ENCODE measurements at regions not wholly inside any gene's neighbourhood (a gene's known extent, or its start where the extent isn't known, plus 50 kb on each side); places are given as distances from the start of the nearest gene placed in this dataset.
"Not testable (repeated sequence)": the region's sequence is repeated elsewhere in the genome, so short reads cannot be mapped to it uniquely, and the experiment has no call there.

GRCh38 chr9:7436754-7437153 lies 362.8 kb downstream of the DMAC1 start:
- Histone ChIP-seq H3K9me3 (ENCODE audit: insufficient read depth, low read length) (no peaks in the 10 kb centered on the region), H3K27me3 (ENCODE audit: low read depth, low read length) (no peaks in the 10 kb centered on the region), H3K9ac (ENCODE audit: low read length) (no peak overlapping the region), H2AFZ (ENCODE audit: low read depth, low read length) (no peak overlapping the region), H4K20me1 (ENCODE audit: insufficient read depth, low read length) (no peaks in the 10 kb centered on the region), H3K27ac (ENCODE audit: low read length) (no peak overlapping the region), H3K79me2 (ENCODE audit: low read length) (no peaks in the 10 kb centered on the region), H3K36me3 (replicated peaks; ENCODE audit: low read depth, low read length) (no peaks in the 10 kb centered on the region), H3K4me2 (ENCODE audit: low read length) (no peak overlapping the region), H3K4me1 (ENCODE audit: low read length) (no peaks in the 10 kb centered on the region), H3K4me3 (ENCODE audit: low read length) (no peak overlapping the region)
- TF ChIP-seq EZH2phosphoT487 (IDR thresholded peaks at IDR 0.05; ENCODE audit: low read depth) (no peak), CTCF (IDR thresholded peaks at IDR 0.05; ENCODE audit: low read depth, low read length) (no peak)

- no peaks in the 10 kb centered on the region for H3K36me3 ChIP-seq (replicated peaks; ENCODE audit: low read depth, low read length)
- H3K9me3 ChIP-seq (ENCODE audit: insufficient read depth, low read length): no peaks in the 10 kb centered on the region
- H4K20me1 ChIP-seq (ENCODE audit: insufficient read depth, low read length): no peaks in the 10 kb centered on the region
- no peak overlapping the region for H2AFZ ChIP-seq (ENCODE audit: low read depth, low read length)
- H3K4me1 ChIP-seq (ENCODE audit: low read length): no peaks in the 10 kb centered on the region
- H3K4me2 ChIP-seq (ENCODE audit: low read length): no peak overlapping the region
- no peaks in the 10 kb centered on the region for H3K79me2 ChIP-seq (ENCODE audit: low read length)
- H3K27ac ChIP-seq (ENCODE audit: low read length): no peak overlapping the region
- H3K9ac ChIP-seq (ENCODE audit: low read length): no peak overlapping the region
- TF ChIP-seq EZH2phosphoT487 (IDR thresholded peaks at IDR 0.05; ENCODE audit: low read depth): no peak
- H3K27me3 ChIP-seq (ENCODE audit: low read depth, low read length): no peaks in the 10 kb centered on the region
- no peak overlapping the region for H3K4me3 ChIP-seq (ENCODE audit: low read length)
These were observed 365.9 kb downstream of the DMAC1 start for GRCh38 chr9:7433508-7434292.

GRCh38 chr9:7432989-7433388 lies 366.6 kb downstream of the DMAC1 start:
- Histone ChIP-seq H3K79me2 (ENCODE audit: low read length) (no peaks in the 10 kb centered on the region), H3K9ac (ENCODE audit: low read length) (no peak overlapping the region), H3K27ac (ENCODE audit: low read length) (no peak overlapping the region), H3K9me3 (ENCODE audit: insufficient read depth, low read length) (no peaks in the 10 kb centered on the region), H2AFZ (ENCODE audit: low read depth, low read length) (no peak overlapping the region), H3K4me2 (ENCODE audit: low read length) (no peak overlapping the region), H4K20me1 (ENCODE audit: insufficient read depth, low read length) (no peaks in the 10 kb centered on the region), H3K4me3 (ENCODE audit: low read length) (no peak overlapping the region), H3K4me1 (ENCODE audit: low read length) (no peaks in the 10 kb centered on the region), H3K27me3 (ENCODE audit: low read depth, low read length) (no peaks in the 10 kb centered on the region), H3K36me3 (replicated peaks; ENCODE audit: low read depth, low read length) (no peaks in the 10 kb centered on the region)
- TF ChIP-seq EZH2phosphoT487 (IDR thresholded peaks at IDR 0.05; ENCODE audit: low read depth): no peak
- TF ChIP-seq CTCF (IDR thresholded peaks at IDR 0.05; ENCODE audit: low read depth, low read length): no peak

GRCh38 chr9:7417397-7417796 lies 382.2 kb downstream of the DMAC1 start:
- not testable (repeated sequence) for H3K4me1 ChIP-seq (ENCODE audit: low read length); H3K9me3 ChIP-seq (ENCODE audit: insufficient read depth, low read length); H4K20me1 ChIP-seq (ENCODE audit: insufficient read depth, low read length); H3K36me3 ChIP-seq (replicated peaks; ENCODE audit: low read depth, low read length); H3K4me3 ChIP-seq (ENCODE audit: low read length); H2AFZ ChIP-seq (ENCODE audit: low read depth, low read length); H3K79me2 ChIP-seq (ENCODE audit: low read length); H3K9ac ChIP-seq (ENCODE audit: low read length); H3K27ac ChIP-seq (ENCODE audit: low read length); H3K4me2 ChIP-seq (ENCODE audit: low read length)
- H3K27me3 ChIP-seq (ENCODE audit: low read depth, low read length): peaks cover 16% of the 10 kb centered on the region

- H3K9ac ChIP-seq (ENCODE audit: low read length): no peak overlapping the region
- H3K36me3 ChIP-seq (replicated peaks; ENCODE audit: low read depth, low read length): no peaks in the 10 kb centered on the region
- no peak overlapping the region for H2AFZ ChIP-seq (ENCODE audit: low read depth, low read length)
- H3K4me1 ChIP-seq (ENCODE audit: low read length): no peaks in the 10 kb centered on the region
- H3K79me2 ChIP-seq (ENCODE audit: low read length): no peaks in the 10 kb centered on the region
- peaks cover 22% of the 10 kb centered on the region for H3K27me3 ChIP-seq (ENCODE audit: low read depth, low read length)
- H3K4me2 ChIP-seq (ENCODE audit: low read length): no peak overlapping the region
- no peaks in the 10 kb centered on the region for H4K20me1 ChIP-seq (ENCODE audit: insufficient read depth, low read length)
- no peak overlapping the region for H3K4me3 ChIP-seq (ENCODE audit: low read length)
- H3K27ac ChIP-seq (ENCODE audit: low read length): no peak overlapping the region
- H3K9me3 ChIP-seq (ENCODE audit: insufficient read depth, low read length): no peaks in the 10 kb centered on the region
- TF ChIP-seq EZH2phosphoT487 (IDR thresholded peaks at IDR 0.05; ENCODE audit: low read depth) (no peak), CTCF (IDR thresholded peaks at IDR 0.05; ENCODE audit: low read depth, low read length) (no peak)
These were observed 383.7 kb downstream of the DMAC1 start for GRCh38 chr9:7415836-7416235.

Measured in OCI-LY3 (cell line).